Brain microvascular endothelial cell (primary cell): ENCODE measurements at regions not wholly inside any gene's neighbourhood (a gene's known extent, or its start where the extent isn't known, plus 50 kb on each side); places are given as distances from the start of the nearest gene placed in this dataset.
A peak's percentile ranks its signal among the peaks of the same experiment; 100 is the strongest.

Source experiments
- DNase-seq: peaks from one replicate; pipeline ENCODE4 v3.0.0-alpha.2; 2020
- H3K27ac ChIP-seq: fragments of 250-450 bp; sonication (Bioruptor Pico); 2 replicates; pipeline ENCODE4 v1.5.1; 2020; ENCODE audit warnings: mild to moderate bottlenecking, moderate library complexity
- H3K27me3 ChIP-seq: fragments of 250-450 bp; sonication (Bioruptor Pico); replicated peaks from 2 replicates; pipeline ENCODE4 v1.5.1; 2020; ENCODE audit warnings: mild to moderate bottlenecking
- H3K36me3 ChIP-seq: fragments of 250-450 bp; sonication (Bioruptor Pico); replicated peaks from 2 replicates; pipeline ENCODE4 v1.5.1; 2020; ENCODE audit warnings: mild to moderate bottlenecking
- H3K4me3 ChIP-seq: 2 replicates; pipeline ENCODE4 v1.5.1; 2011; ENCODE audit warnings: low read depth, mild to moderate bottlenecking, control low read depth, low read length, moderate library complexity
- in situ Hi-C: cut with HindIII; loops from 2 replicates; pipeline ENCODE4 v1.10.0; 2017; ENCODE audit warnings: low sequenced_read_pairs, low pct_ligation_motif_present
- TF ChIP-seq, protein P1 (sequence below): IDR thresholded peaks from 2 replicates; pipeline ENCODE4 v1.5.1; 2011; ENCODE audit warnings: low read depth, mild to moderate bottlenecking, moderate library complexity, low read length, control low read depth, inconsistent platforms; ENCODE audit errors: missing control alignments

DNA sequence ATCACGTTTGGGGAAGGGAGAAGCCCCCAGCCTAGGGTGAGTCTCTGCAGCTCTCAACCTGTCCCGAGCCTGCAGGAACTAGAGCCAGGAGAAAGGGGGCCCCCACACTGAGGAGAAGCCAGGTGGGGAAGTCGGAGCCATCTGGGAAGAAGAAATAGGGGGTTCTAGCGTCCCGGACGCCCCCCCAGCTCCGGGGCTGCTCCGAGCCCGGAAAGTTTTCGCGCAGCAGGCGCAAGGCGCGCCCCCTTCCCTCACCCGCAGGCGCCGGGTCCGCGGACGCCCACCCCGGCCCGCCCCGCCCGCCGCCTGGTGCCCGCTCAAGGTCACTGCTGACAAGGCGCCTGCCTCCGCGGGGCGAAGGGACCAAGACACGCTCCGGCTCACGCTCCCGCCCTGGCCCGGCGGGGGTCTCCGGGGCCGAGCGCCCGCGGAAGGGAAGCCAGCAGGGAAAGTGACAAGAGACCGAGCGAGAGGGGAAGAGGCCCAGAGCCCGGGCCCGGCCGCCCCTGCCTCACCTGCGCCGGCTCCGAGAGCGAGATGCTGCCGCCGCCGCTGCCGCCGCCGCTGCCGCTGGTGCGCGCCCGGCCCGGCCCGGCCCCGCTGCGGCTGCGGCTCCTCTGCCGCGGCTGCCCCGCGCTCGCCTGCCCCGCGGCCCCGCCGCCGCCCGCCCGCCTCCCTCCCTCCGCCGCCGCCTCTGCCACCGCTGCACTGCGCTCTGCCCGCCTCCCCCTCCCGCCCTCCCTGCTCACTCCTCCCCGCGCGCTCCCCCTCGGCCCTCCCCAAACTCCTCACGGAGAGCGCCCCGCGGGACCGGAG is 108.4 kb upstream of the SLC6A11 start:
- DNase-seq = no peak
- in situ Hi-C loops = no loop called here
- no peak overlapping the region for H3K27ac ChIP-seq
- H3K4me3 ChIP-seq = no peak overlapping the region
- TF ChIP-seq, protein P1, sequence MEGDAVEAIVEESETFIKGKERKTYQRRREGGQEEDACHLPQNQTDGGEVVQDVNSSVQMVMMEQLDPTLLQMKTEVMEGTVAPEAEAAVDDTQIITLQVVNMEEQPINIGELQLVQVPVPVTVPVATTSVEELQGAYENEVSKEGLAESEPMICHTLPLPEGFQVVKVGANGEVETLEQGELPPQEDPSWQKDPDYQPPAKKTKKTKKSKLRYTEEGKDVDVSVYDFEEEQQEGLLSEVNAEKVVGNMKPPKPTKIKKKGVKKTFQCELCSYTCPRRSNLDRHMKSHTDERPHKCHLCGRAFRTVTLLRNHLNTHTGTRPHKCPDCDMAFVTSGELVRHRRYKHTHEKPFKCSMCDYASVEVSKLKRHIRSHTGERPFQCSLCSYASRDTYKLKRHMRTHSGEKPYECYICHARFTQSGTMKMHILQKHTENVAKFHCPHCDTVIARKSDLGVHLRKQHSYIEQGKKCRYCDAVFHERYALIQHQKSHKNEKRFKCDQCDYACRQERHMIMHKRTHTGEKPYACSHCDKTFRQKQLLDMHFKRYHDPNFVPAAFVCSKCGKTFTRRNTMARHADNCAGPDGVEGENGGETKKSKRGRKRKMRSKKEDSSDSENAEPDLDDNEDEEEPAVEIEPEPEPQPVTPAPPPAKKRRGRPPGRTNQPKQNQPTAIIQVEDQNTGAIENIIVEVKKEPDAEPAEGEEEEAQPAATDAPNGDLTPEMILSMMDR = no peak
- no peaks in the 10 kb centered on the region for H3K36me3 ChIP-seq
- peaks cover 32% of the 10 kb centered on the region for H3K27me3 ChIP-seq

DNA sequence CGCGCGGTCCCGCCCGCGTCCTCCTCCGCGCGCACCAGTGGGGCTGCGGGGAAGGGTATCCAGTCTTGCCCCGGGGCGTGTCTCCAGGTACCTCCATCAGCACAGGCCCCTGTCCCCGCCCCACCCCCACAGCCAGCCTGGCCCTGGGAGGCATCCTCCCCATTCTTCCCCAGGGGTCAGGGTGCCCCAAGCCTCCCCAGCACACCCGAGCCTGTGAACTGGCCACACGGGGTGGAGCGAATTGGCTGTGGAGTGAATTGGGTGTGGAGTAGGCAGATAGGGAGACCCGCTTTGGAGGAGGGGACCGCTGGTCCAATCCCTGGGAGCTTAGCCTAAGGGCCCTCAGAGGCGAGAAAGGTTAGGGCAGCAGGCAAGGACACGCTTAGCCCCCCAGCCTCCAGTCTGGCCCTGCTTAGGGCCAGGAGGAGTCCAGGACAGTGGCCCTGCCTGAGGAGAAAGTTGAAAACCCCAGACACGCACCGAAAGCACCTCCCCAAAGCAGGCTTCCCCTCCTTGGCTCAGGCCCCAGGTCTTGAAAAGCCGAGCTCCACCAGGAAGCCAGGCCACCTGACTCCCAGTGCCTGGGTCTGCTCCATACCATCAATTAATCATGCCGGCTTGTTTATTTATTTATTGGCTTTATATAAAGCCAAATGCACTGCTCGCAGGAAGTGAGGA is 107.7 kb upstream of the SLC6A11 start:
- in situ Hi-C loops = no loop called here
- TF ChIP-seq, protein P1 = no peak

DNA sequence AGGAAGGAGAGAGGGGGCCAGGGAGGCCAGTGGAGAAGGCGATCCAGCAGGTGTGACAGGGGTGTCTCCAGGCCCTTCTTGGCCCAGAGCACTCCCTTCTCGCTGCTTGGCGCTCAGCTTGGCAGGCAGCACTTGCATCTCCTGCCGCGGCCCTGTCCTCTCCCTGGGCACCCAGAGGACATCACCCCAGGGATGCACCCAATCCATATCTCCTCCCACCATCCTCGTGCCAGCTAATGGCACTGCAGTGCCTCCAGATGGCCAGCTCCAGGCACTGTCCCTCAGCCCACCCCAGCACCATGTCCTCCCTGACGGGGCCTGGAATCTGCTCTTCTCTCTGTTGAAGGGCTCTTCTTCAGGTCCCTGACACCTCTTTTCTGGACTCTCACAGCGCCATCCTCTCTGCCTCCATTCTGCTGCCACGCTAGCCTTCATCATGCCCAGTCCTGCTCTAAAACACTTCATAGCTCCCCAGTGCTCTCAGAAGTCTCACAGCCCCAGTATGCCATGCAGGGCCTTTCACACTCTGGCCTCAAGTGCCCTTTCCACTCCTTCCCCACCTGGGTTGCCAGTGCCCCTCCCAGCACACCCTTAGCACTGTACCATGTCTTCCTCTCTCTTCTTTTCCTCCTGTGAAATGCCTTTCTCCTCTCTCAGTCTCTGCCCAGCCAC is 106.8 kb upstream of the SLC6A11 start:
- no peak for DNase-seq
- in situ Hi-C loops = no loop called here
- no peak overlapping the region for H3K4me3 ChIP-seq
- H3K27ac ChIP-seq = no peak overlapping the region
- H3K36me3 ChIP-seq = no peaks in the 10 kb centered on the region
- TF ChIP-seq, protein P1 = peak; percentile 8
- H3K27me3 ChIP-seq = peaks cover 32% of the 10 kb centered on the region

More for the DNA sequence above, 107.7 kb upstream of the SLC6A11 start:
- no peak for DNase-seq
- no peaks in the 10 kb centered on the region for H3K36me3 ChIP-seq
- no peak overlapping the region for H3K4me3 ChIP-seq
- H3K27me3 ChIP-seq = peaks cover 32% of the 10 kb centered on the region
- H3K27ac ChIP-seq = no peak overlapping the region

- TF ChIP-seq, protein P1 = no peak
- no peak for DNase-seq
- in situ Hi-C loops = no loop called here
- peaks cover 22% of the 10 kb centered on the region for H3K27me3 ChIP-seq
- no peak overlapping the region for H3K4me3 ChIP-seq
- H3K27ac ChIP-seq = no peak overlapping the region
- H3K36me3 ChIP-seq = no peaks in the 10 kb centered on the region
These were observed 103.9 kb upstream of the SLC6A11 start for GRCh38 chr3:10712121-10712520.

DNA sequence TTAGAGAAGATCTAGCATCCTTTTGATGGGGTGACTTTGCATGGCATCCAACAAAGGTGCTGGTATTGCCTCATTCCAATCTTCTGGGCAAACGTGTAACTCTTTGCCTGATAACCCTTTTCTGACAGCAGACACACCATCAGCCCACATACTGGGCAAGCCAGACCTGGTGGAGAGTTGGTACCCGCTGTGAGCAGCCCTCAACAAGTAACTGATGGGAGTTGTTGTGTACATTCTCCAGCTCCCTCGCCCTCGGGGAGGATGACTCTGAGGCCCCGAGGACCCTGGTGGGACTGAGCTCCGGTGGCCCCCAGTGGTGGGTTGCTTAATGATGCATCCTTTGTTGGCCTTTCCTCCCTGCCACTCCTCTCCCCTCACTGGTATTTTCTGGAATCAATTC is 102.4 kb upstream of the SLC6A11 start:
- Histone ChIP-seq H3K4me3 (no peak overlapping the region), H3K27ac (no peak overlapping the region), H3K27me3 (peaks cover 10% of the 10 kb centered on the region), H3K36me3 (no peaks in the 10 kb centered on the region)
- no peak for DNase-seq
- in situ Hi-C loops = no loop called here
- TF ChIP-seq, protein P1 = no peak
